ENCODE measurements at regions not wholly inside any gene's neighbourhood (a gene's known extent, or its start where the extent isn't known, plus 50 kb on each side); places are given as distances from the start of the nearest gene placed in this dataset.

GRCh38 chr4:162497564-162498167 lies 333.9 kb upstream of the FSTL5 start (continued):
- TF ChIP-seq, protein P1, sequence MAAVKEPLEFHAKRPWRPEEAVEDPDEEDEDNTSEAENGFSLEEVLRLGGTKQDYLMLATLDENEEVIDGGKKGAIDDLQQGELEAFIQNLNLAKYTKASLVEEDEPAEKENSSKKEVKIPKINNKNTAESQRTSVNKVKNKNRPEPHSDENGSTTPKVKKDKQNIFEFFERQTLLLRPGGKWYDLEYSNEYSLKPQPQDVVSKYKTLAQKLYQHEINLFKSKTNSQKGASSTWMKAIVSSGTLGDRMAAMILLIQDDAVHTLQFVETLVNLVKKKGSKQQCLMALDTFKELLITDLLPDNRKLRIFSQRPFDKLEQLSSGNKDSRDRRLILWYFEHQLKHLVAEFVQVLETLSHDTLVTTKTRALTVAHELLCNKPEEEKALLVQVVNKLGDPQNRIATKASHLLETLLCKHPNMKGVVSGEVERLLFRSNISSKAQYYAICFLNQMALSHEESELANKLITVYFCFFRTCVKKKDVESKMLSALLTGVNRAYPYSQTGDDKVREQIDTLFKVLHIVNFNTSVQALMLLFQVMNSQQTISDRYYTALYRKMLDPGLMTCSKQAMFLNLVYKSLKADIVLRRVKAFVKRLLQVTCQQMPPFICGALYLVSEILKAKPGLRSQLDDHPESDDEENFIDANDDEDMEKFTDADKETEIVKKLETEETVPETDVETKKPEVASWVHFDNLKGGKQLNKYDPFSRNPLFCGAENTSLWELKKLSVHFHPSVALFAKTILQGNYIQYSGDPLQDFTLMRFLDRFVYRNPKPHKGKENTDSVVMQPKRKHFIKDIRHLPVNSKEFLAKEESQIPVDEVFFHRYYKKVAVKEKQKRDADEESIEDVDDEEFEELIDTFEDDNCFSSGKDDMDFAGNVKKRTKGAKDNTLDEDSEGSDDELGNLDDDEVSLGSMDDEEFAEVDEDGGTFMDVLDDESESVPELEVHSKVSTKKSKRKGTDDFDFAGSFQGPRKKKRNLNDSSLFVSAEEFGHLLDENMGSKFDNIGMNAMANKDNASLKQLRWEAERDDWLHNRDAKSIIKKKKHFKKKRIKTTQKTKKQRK (IDR thresholded peaks at IDR 0.05; ENCODE audit: low read depth, low read length) = no peak
- TF ChIP-seq CTCF (IDR thresholded peaks at IDR 0.05 in 2 of 3, conservative IDR thresholded peaks at IDR 0.05 in 1 of 3; ENCODE audit: control insufficient read depth in 2 of 3, extremely low read depth in 1 of 3, insufficient read depth in 1 of 3, low read depth in 3 of 3, low read length in 3 of 3) (peak; percentile 60 to 73 (median 68)), RBBP5 (conservative IDR thresholded peaks at IDR 0.05) (no peak), LARP7 (IDR thresholded peaks at IDR 0.05) (no peak), FOXM1 (IDR thresholded peaks at IDR 0.05; ENCODE audit: low read depth, low read length) (no peak), ZNF274 (IDR thresholded peaks at IDR 0.05; ENCODE audit: insufficient read depth, insufficient read length) (no peak), ZNF24 (IDR thresholded peaks at IDR 0.05) (peak; percentile 95)

DNA sequence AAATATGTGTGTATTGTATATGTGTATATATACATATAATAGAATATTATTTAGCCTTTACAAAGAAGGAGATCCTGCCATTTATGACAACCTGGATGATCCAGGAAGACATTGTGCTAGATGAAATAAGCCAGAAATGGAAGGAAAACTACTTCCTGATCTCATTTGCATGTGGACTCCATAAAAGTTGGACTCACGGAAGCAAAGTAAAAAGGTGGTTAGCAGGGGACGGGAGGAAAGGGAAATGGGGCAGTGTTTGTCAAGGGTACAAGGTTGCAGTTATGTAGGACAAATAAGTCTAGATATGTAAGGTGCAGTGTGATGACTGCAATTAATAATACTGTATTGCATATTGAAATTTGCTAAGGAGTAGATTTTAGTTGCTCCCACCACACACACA lies 331.1 kb upstream of the FSTL5 start:
- POLR2A ChIA-PET = no interaction called here
- in situ Hi-C loops (cut with MboI) = loop anchor here (10.0 kb wide), 2 partner anchors 540 to 1050 kb away; no protein-coding TSS in a partner anchor

More for the DNA sequence above, 331.1 kb upstream of the FSTL5 start:
- TF ChIP-seq KDM1A (IDR thresholded peaks at IDR 0.05; ENCODE audit: borderline replicate concordance) = no peak
- TF ChIP-seq, protein P2, sequence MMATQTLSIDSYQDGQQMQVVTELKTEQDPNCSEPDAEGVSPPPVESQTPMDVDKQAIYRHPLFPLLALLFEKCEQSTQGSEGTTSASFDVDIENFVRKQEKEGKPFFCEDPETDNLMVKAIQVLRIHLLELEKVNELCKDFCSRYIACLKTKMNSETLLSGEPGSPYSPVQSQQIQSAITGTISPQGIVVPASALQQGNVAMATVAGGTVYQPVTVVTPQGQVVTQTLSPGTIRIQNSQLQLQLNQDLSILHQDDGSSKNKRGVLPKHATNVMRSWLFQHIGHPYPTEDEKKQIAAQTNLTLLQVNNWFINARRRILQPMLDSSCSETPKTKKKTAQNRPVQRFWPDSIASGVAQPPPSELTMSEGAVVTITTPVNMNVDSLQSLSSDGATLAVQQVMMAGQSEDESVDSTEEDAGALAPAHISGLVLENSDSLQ (IDR thresholded peaks at IDR 0.05) = no peak
- TF ChIP-seq MEF2A (IDR thresholded peaks at IDR 0.05; ENCODE audit: insufficient read depth, low read depth, low read length) = no peak
- no peak for TF ChIP-seq SP1 (IDR thresholded peaks at IDR 0.05; ENCODE audit: low read depth, low read length)
- no peak for TF ChIP-seq ZNF274 (IDR thresholded peaks at IDR 0.05; ENCODE audit: insufficient read depth, insufficient read length)
- TF ChIP-seq CEBPB (IDR thresholded peaks at IDR 0.05; ENCODE audit: borderline replicate concordance in 1 of 2, low read depth in 2 of 2, low read length in 2 of 2) = no peak
- TF ChIP-seq IKZF2 (IDR thresholded peaks at IDR 0.05) = no peak
- 20% methylated on average over 2 of the region's 2 CpGs for WGBS (ENCODE audit: insufficient coverage, insufficient replicate concordance, low lambda C conversion rate, missing lambda C conversion rate)
- no peaks in the 10 kb centered on the region for H4K20me1 ChIP-seq (ENCODE audit: control insufficient read depth, insufficient read depth)
- FAIRE-seq (no peak), ATAC-seq (no peak), DNase-seq (ENCODE audit: low read depth, low spot score) (no peak)
- no peaks in the 10 kb centered on the region for H3K4me1 ChIP-seq (ENCODE audit: control insufficient read depth, insufficient read depth, low read length)
- no peaks in the 10 kb centered on the region for H3K27me3 ChIP-seq (replicated peaks in 1 of 2; ENCODE audit: control insufficient read depth in 2 of 2, insufficient read depth in 2 of 2, low read length in 1 of 2)
- no peak overlapping the region for H3K4me3 ChIP-seq
- SMC1A ChIA-PET (ENCODE audit: uncharacterized antibody, unreplicated experiment) = no interaction called here
- no peaks in the 10 kb centered on the region for H3K36me3 ChIP-seq (ENCODE audit: control insufficient read depth in 2 of 2, insufficient read depth in 2 of 2, low read length in 1 of 2)
- CTCF ChIA-PET = no interaction called here
- H2AFZ ChIP-seq (ENCODE audit: control insufficient read depth, low read depth, low read length) = no peak overlapping the region
- H3K9ac ChIP-seq (ENCODE audit: control insufficient read depth, insufficient read depth, low read length) = no peak overlapping the region
- H3K4me2 ChIP-seq (ENCODE audit: control insufficient read depth, insufficient read depth) = no peak overlapping the region
- no TSS peak for BruUV-seq (replicated peaks)
- RAD21 ChIA-PET (ENCODE audit: unreplicated experiment) = no interaction called here
- no peak overlapping the region for H3K27ac ChIP-seq (ENCODE audit: control insufficient read depth, insufficient read depth)
- H3K9me3 ChIP-seq (replicated peaks; ENCODE audit: control insufficient read depth, insufficient read depth, low read length) = no peaks in the 10 kb centered on the region
- H3K79me2 ChIP-seq (ENCODE audit: control insufficient read depth, insufficient read depth, low read length) = no peaks in the 10 kb centered on the region
- intact Hi-C loops (cut with micrococcal nuclease; ENCODE audit: unreplicated experiment) = loop anchor here (5.0 kb wide), 1 partner anchor 462 kb away; no protein-coding TSS in a partner anchor

Data from GM12878 (cell line).